IMR-90 (cell line): ENCODE measurements at regions not wholly inside any gene's neighbourhood (a gene's known extent, or its start where the extent isn't known, plus 50 kb on each side); places are given as distances from the start of the nearest gene placed in this dataset.

Source experiments
- CHD1 ChIP-seq: IDR thresholded peaks from 2 replicates; pipeline ENCODE4 v1.6.1; 2012; ENCODE audit warnings: low read depth, low read length, improper control_type of control experiment
- CTCF ChIP-seq: conservative IDR thresholded peaks from 2 replicates; pipeline ENCODE4 v1.5.1; 2012; ENCODE audit warnings: mild to moderate bottlenecking, low read depth, low read length, improper control_type of control experiment
- MAZ ChIP-seq: IDR thresholded peaks from 2 replicates; pipeline ENCODE4 v1.6.1; 2012; ENCODE audit warnings: low read depth, mild to moderate bottlenecking, low read length, improper control_type of control experiment, moderate library complexity, borderline replicate concordance
- MXI1 ChIP-seq: IDR thresholded peaks from 2 replicates; pipeline ENCODE4 v1.6.1; 2012; ENCODE audit warnings: low read depth, mild to moderate bottlenecking, low read length, moderate library complexity, borderline replicate concordance
- POLR2A ChIP-seq: IDR thresholded peaks from 2 replicates; pipeline ENCODE4 v1.6.1; 2012; ENCODE audit warnings: mild to moderate bottlenecking, low read depth, low read length
- RAD21 ChIP-seq: IDR thresholded peaks from 2 replicates; pipeline ENCODE4 v1.6.1; 2012; ENCODE audit warnings: low read length, improper control_type of control experiment

DNA sequence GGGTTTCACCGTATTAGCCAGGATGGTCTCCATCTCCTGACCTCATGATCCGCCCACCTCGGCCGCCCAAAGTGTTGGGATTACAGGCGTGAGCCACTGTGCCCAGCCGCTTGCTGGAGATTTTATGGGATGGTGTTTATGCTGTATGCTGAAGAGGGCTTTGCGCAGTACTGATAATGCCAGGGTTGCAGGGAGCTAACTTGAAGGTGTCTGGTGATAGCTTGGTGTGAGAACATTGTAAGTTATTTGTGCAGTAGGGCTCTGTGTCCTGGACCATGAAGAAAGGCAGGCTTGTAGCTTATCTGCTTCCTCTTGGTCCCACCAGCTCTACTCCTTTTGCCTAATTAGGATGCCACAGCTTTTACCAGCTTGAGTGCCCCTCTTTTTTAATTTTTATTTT is 157.0 kb upstream of the DTNBP1 start:
- TF ChIP-seq MXI1, result no peak
- no peak for TF ChIP-seq RAD21
- TF ChIP-seq CTCF, result no peak
- TF ChIP-seq CHD1, result no peak
- TF ChIP-seq MAZ, result no peak
- no peak for TF ChIP-seq POLR2A
